GM06990 (cell line): ENCODE measurements at regions not wholly inside any gene's neighbourhood (a gene's known extent, or its start where the extent isn't known, plus 50 kb on each side); places are given as distances from the start of the nearest gene placed in this dataset.

Experiments
- DNase-seq: peaks from one replicate; pipeline ENCODE4 v3.0.0-alpha.2; 2011; ENCODE audit not compliant: insufficient read length; ENCODE audit errors: extremely low read depth
- H3K27me3 ChIP-seq: replicated peaks from 2 replicates; pipeline ENCODE4 v1.6.0; 2011; ENCODE audit warnings: low read length; ENCODE audit not compliant: control insufficient read depth, insufficient read depth
- H3K36me3 ChIP-seq: 2 replicates; pipeline ENCODE4 v1.5.1; 2011; ENCODE audit warnings: low read length; ENCODE audit not compliant: control insufficient read depth, insufficient read depth
- H3K4me3 ChIP-seq: replicated peaks from 2 replicates; pipeline ENCODE4 v1.5.1; 2011; ENCODE audit warnings: low read depth, mild to moderate bottlenecking, control low read depth, low read length
- TF ChIP-seq, protein P1 (sequence below): IDR thresholded peaks from 2 replicates; pipeline ENCODE4 v1.5.1; 2011; ENCODE audit warnings: low read length, control low read depth, mild to moderate bottlenecking, inconsistent platforms; ENCODE audit not compliant: insufficient read depth, poor library complexity, severe bottlenecking

DNA sequence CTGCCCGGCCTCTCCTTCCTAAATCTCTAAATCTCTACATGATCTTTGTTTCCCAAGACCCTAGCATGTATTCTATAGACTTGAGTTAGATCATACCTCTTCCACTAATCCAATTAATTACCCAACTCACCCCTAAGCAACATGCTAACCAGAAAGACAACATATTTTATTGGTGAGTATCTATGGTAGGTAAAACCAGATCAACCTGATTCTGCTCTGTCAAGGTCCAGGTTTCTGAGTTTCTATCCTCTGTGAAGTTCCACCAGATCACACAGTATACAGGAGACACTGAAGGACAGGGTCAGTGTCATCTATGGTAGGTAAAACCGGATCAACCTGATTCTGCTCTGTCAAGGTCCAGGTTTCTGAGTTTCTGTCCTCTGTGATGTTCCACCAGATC lies 363.2 kb upstream of the MARCKS start:
- H3K4me3 ChIP-seq: no peak overlapping the region
- H3K27me3 ChIP-seq: no peaks in the 10 kb centered on the region
- DNase-seq: no peak
- TF ChIP-seq, protein P1, sequence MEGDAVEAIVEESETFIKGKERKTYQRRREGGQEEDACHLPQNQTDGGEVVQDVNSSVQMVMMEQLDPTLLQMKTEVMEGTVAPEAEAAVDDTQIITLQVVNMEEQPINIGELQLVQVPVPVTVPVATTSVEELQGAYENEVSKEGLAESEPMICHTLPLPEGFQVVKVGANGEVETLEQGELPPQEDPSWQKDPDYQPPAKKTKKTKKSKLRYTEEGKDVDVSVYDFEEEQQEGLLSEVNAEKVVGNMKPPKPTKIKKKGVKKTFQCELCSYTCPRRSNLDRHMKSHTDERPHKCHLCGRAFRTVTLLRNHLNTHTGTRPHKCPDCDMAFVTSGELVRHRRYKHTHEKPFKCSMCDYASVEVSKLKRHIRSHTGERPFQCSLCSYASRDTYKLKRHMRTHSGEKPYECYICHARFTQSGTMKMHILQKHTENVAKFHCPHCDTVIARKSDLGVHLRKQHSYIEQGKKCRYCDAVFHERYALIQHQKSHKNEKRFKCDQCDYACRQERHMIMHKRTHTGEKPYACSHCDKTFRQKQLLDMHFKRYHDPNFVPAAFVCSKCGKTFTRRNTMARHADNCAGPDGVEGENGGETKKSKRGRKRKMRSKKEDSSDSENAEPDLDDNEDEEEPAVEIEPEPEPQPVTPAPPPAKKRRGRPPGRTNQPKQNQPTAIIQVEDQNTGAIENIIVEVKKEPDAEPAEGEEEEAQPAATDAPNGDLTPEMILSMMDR: no peak
- no peaks in the 10 kb centered on the region for H3K36me3 ChIP-seq

DNA sequence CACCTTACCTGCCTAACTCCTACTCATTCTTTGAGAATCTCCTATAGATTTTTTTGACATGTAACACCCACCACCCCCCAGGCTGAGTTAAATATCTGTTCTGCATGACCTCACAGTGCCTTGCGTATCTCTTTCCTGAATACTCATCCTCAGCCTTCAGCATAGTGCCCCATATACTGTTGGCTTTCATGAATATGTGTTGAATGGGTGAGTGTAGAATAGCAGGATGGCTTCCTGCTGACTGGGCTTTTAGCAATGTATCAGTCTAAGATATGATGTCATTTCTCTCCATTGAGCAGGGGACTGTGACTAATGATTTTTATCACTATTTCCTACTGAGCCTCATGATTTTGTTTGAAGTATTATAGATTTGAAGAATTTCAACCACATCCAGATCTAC lies 361.6 kb upstream of the MARCKS start:
- H3K4me3 ChIP-seq: no peak overlapping the region
- H3K36me3 ChIP-seq: no peaks in the 10 kb centered on the region
- H3K27me3 ChIP-seq: no peaks in the 10 kb centered on the region
- no peak for DNase-seq
- TF ChIP-seq, protein P1: no peak

DNA sequence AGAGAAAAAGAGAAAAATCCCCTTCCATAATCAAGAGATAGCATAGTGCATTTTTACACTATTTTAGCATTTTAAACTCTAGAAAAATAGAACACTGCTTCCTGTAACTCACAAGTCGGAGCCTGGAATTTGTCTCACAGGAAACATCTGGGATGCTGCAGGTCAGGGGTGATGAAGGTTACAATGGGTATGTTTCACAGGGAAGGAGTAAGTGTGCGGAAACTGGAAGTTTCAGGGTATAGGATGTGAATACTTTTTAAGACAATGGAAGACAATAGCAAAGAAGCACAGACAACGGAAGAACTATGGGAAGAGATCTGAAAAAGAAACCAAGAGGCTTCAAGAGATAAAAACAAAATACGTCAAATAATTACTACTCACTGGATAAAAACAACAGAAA lies 361.0 kb upstream of the MARCKS start:
- no peaks in the 10 kb centered on the region for H3K27me3 ChIP-seq

DNA sequence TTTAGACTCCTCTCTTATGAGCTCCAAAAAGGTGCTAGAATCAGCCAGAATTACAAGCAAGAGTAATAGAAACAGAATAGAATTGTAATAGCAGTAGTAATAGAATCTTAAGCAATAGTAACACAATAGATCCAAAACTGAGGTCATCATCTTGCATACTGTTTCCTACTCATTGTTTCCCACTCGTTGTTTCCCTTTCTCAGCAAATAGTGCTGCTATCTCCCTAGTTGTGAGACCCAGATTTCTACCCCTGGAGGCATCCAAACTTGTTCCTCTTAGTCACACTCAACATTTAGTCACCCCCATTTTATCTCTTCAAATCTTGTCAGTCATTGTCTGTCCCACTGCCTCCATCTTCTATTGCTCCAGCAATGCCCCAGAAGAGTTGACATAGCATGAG lies 356.9 kb upstream of the MARCKS start:
- TF ChIP-seq, protein P1: no peak
- H3K27me3 ChIP-seq: no peaks in the 10 kb centered on the region
- H3K4me3 ChIP-seq: no peak overlapping the region
- no peaks in the 10 kb centered on the region for H3K36me3 ChIP-seq
- DNase-seq: no peak

More for the DNA sequence above, 361.0 kb upstream of the MARCKS start:
- H3K36me3 ChIP-seq: no peaks in the 10 kb centered on the region
- no peak for DNase-seq
- TF ChIP-seq, protein P1: no peak
- H3K4me3 ChIP-seq: no peak overlapping the region

DNA sequence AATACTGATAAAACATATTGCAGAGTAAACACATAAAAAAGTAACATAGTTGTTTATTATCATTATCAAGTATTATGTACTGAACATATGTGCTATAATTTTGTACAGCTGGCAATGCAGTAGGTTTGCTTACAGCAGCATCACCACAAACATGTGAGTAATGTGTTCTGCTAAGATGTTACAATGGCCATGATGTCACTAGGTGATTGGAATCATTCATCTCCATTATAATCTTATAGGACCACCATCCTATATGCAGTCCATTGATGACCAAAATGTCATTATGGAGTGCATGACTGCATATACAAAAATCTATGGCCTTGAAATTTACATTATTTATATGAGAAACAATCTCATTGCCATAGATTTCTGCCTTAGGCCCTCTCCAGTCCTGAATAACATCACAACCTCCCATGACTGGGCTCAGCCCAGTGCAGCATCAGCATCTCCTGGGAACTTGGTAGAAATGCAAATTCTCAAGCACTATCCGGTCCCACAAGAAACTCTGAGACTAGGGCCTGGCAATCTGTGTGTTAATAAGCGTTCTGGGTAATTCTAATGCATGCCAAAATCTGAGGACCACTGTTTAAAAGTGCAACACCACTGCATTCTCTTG lies 352.0 kb upstream of the MARCKS start:
- TF ChIP-seq, protein P1: no peak
- DNase-seq: no peak
- no peaks in the 10 kb centered on the region for H3K27me3 ChIP-seq
- H3K36me3 ChIP-seq: no peaks in the 10 kb centered on the region
- no peak overlapping the region for H3K4me3 ChIP-seq

DNA sequence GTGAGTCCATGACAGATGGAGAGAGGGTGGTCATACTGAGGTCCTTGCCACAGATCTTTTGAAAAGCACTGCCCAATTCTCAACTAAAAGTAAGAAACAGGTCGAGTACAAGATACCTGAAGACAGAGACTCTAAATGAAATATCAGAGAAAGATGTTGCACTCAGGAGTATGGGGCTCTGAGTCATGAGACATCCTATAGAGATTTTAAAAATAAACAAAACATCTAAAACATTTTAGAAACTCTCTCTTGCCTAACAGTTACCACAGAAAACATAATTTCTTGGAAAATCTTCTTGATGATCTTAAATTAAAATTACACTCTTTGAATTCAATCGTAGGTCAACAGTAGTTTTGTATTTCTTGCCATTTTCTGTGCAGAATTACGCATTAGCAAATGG lies 348.9 kb upstream of the MARCKS start:
- DNase-seq: no peak
- Histone ChIP-seq H3K36me3 (no peaks in the 10 kb centered on the region), H3K4me3 (no peak overlapping the region), H3K27me3 (no peaks in the 10 kb centered on the region)
- TF ChIP-seq, protein P1: no peak
